ENCODE measurements at regions not wholly inside any gene's neighbourhood (a gene's known extent, or its start where the extent isn't known, plus 50 kb on each side); places are given as distances from the start of the nearest gene placed in this dataset.
"Not testable (repeated sequence)": the region's sequence is repeated elsewhere in the genome, so short reads cannot be mapped to it uniquely, and the experiment has no call there.

GRCh38 chrX:137926090-137926489 is 360.2 kb downstream of the ZIC3 start:
- peaks cover 10% of the 10 kb centered on the region for H3K4me1 ChIP-seq (ENCODE audit: insufficient read depth, low read length)

DNA sequence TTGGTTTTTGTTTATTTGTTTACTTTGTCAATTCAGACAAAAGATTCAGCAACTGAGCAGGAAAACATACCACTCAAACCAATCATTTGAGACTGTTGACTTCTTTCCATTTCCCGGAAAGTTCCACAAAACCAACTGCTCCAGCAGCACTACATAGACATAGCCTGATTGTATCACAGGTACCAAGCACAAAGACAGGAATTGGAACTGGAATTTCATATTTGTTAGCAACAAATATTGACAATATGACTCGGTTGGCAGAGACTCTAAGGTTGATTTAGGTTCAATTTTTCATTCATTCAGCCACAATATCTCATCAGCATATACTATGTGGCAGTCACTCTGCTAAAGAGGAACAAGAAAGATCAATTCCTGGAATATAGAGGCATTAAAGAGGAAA is 364.0 kb downstream of the ZIC3 start:
- H3K36me3 ChIP-seq (ENCODE audit: insufficient read depth, low read length): no peaks in the 10 kb centered on the region
- peaks cover 10% of the 10 kb centered on the region for H3K4me1 ChIP-seq (ENCODE audit: insufficient read depth, low read length)
- H3K9ac ChIP-seq (ENCODE audit: low read depth, low read length): no peak overlapping the region
- peaks cover 8% of the 10 kb centered on the region; the same call in 1 of the 2 replicates for H3K9me3 ChIP-seq (ENCODE audit: control insufficient read depth, insufficient read depth, low read length)

More at GRCh38 chrX:137926090-137926489, 360.2 kb downstream of the ZIC3 start:
- no peaks in the 10 kb centered on the region for H3K9me3 ChIP-seq (ENCODE audit: control insufficient read depth, insufficient read depth, low read length)
- no peak overlapping the region for H3K9ac ChIP-seq (ENCODE audit: low read depth, low read length)
- H3K36me3 ChIP-seq (ENCODE audit: insufficient read depth, low read length): no peaks in the 10 kb centered on the region

DNA sequence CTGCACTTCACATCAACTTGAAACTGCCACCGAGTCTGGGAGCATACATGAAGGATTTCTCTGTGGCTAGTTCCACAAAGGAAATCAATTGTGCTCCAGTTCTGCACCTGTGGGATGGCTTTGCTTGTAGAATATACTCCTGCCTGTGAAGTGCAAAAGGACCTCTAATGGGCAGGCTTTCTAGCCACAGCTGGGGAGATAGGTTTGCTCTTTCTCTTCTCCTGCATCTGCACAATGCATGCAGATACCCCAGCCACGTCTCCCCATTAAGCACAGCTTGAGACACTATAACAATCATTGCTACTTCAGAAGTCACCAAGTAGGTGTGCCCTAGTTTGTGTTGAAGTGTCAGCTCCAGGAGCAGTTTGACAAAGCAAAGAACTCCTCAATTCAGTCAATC is 364.6 kb downstream of the ZIC3 start:
- Histone ChIP-seq H3K36me3 (ENCODE audit: insufficient read depth, low read length) (no peaks in the 10 kb centered on the region), H3K4me1 (ENCODE audit: insufficient read depth, low read length) (peaks cover 5% of the 10 kb centered on the region), H3K9ac (ENCODE audit: low read depth, low read length) (no peak overlapping the region), H3K9me3 (ENCODE audit: control insufficient read depth, insufficient read depth, low read length) (peaks cover 8% of the 10 kb centered on the region; the same call in 1 of the 2 replicates)

DNA sequence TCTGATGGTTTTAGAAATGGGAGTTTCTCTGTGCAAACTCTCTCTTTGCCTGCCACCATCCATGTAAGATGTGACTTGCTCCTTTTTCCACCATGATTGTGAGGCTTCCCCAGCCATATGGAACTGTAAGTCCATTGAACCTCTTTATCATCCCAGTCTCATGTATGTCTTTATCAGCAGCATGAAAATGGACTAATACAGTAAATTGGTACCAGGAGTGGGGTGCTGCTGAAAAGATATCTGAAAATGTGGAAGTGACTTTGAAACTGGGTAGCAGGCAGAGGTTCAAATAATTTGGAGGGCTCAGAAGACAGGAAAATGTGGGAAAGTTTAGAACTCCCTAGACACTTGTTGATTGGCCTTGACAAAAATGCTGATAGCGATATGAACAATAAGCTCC is 368.3 kb downstream of the ZIC3 start:
- H3K36me3 ChIP-seq (ENCODE audit: insufficient read depth, low read length); H3K4me1 ChIP-seq (ENCODE audit: insufficient read depth, low read length); H3K9ac ChIP-seq (ENCODE audit: low read depth, low read length): not testable (repeated sequence)
- H3K9me3 ChIP-seq (ENCODE audit: control insufficient read depth, insufficient read depth, low read length): peaks cover 11% of the 10 kb centered on the region; the same call in 1 of the 2 replicates

GRCh38 chrX:137934887-137935286 is 369.0 kb downstream of the ZIC3 start:
- H3K36me3 ChIP-seq (ENCODE audit: insufficient read depth, low read length); H3K4me1 ChIP-seq (ENCODE audit: insufficient read depth, low read length): not testable (repeated sequence)
- H3K9me3 ChIP-seq (ENCODE audit: control insufficient read depth, insufficient read depth, low read length): peaks cover 11% of the 10 kb centered on the region; the same call in 1 of the 2 replicates

GRCh38 chrX:137945470-137945869 is 379.5 kb downstream of the ZIC3 start:
- no peaks in the 10 kb centered on the region for H3K36me3 ChIP-seq (ENCODE audit: insufficient read depth, low read length)
- H3K9ac ChIP-seq (ENCODE audit: low read depth, low read length): no peak overlapping the region

More at GRCh38 chrX:137934887-137935286, 369.0 kb downstream of the ZIC3 start:
- H3K9ac ChIP-seq (ENCODE audit: low read depth, low read length): not testable (repeated sequence)

DNA sequence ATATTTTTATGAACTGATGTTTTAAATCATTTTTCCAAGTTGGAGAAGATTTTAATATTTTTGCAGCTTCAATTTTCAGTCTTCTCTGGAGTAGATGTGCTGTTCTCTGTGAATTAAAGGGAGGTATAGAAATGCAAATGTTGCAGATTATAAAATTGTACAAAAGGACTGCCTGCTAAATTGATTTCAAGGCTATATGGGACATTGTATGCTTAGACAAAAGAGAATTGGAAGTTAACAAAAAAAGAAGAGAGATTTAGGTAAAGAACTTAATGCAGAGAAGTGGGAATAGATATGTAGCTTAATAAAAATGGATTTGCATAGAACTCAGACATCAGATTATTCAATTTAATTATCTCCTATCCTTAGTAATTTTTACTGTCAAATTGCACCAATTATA is 403.3 kb downstream of the ZIC3 start:
- Histone ChIP-seq H3K4me1 (ENCODE audit: insufficient read depth, low read length) (no peaks in the 10 kb centered on the region), H3K36me3 (ENCODE audit: insufficient read depth, low read length) (no peaks in the 10 kb centered on the region), H3K9me3 (ENCODE audit: control insufficient read depth, insufficient read depth, low read length) (no peaks in the 10 kb centered on the region), H3K9ac (ENCODE audit: low read depth, low read length) (no peak overlapping the region)

More at GRCh38 chrX:137945470-137945869, 379.5 kb downstream of the ZIC3 start:
- Histone ChIP-seq H3K9me3 (ENCODE audit: control insufficient read depth, insufficient read depth, low read length) (peaks cover 8% of the 10 kb centered on the region; the same call in 1 of the 2 replicates), H3K4me1 (ENCODE audit: insufficient read depth, low read length) (no peaks in the 10 kb centered on the region)

DNA sequence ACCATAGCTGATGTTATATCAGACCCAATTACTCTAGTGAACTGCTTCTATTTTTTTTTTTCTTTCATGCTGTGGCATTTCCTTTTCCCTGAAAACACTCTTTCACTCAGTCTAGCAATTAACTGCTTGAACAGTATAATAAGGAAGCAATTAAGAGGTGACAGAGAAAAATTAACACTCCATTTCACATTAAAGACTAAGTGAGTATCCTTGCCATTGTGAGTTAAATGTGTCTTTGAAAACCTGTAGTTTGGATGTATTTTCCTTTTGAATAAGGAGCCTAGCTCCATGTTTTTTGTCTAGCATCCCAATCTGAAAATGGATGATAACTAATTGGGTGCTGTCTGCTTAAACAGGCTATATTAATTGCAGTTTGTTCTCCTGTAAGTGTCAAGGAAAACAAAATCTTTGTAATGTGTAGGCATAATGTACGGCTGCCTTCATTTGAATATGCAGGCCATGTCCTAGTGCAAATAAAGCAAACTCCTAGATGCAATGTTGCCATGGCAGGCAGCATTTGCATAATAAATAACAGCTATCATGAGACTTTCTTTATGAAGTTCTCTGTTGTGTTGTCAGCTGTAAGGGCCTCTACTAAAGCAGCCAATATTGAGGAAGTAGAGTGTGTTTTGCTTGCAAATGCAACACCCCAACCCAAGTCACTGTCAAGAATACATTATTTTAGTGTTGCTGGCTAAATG is 416.7 kb downstream of the ZIC3 start:
- Histone ChIP-seq H3K9ac (ENCODE audit: low read depth, low read length) (no peak overlapping the region), H3K36me3 (ENCODE audit: insufficient read depth, low read length) (no peaks in the 10 kb centered on the region), H3K9me3 (ENCODE audit: control insufficient read depth, insufficient read depth, low read length) (no peaks in the 10 kb centered on the region), H3K4me1 (ENCODE audit: insufficient read depth, low read length) (peaks cover 23% of the 10 kb centered on the region)

DNA sequence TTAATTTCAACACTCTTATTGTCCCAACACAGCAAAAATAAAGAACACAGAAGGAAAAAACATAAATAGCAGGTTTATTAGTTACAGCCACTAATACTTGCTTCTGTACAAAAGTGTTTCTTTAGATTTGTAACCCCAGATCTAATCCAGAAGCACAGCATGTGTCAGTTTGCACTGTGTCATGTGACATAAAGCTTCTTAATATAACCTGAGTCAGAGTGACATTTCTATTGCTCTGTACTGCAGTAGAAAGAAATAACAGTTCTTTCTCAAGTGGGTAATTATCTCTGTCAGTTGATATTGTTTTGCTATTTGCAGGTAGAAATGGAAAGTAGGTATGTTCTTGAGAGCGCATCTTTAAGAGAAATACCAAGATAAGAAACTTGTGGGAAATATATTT is 422.5 kb downstream of the ZIC3 start:
- no peak overlapping the region for H3K9ac ChIP-seq (ENCODE audit: low read depth, low read length)
- peaks cover 19% of the 10 kb centered on the region for H3K4me1 ChIP-seq (ENCODE audit: insufficient read depth, low read length)
- H3K9me3 ChIP-seq (ENCODE audit: control insufficient read depth, insufficient read depth, low read length): no peaks in the 10 kb centered on the region
- H3K36me3 ChIP-seq (ENCODE audit: insufficient read depth, low read length): no peaks in the 10 kb centered on the region

- H3K9me3 ChIP-seq (ENCODE audit: control insufficient read depth, insufficient read depth, low read length): no peaks in the 10 kb centered on the region
- H3K9ac ChIP-seq (ENCODE audit: low read depth, low read length): no peak overlapping the region
- peaks cover 32% of the 10 kb centered on the region for H3K4me1 ChIP-seq (ENCODE audit: insufficient read depth, low read length)
- no peaks in the 10 kb centered on the region for H3K36me3 ChIP-seq (ENCODE audit: insufficient read depth, low read length)
Observed at GRCh38 chrX:137998619-137999018, 432.7 kb downstream of the ZIC3 start.

- Histone ChIP-seq H3K9ac (ENCODE audit: low read depth, low read length) (no peak overlapping the region), H3K4me1 (ENCODE audit: insufficient read depth, low read length) (peaks cover 32% of the 10 kb centered on the region), H3K36me3 (ENCODE audit: insufficient read depth, low read length) (no peaks in the 10 kb centered on the region), H3K9me3 (ENCODE audit: control insufficient read depth, insufficient read depth, low read length) (no peaks in the 10 kb centered on the region)
Observed at GRCh38 chrX:137999071-137999470, 433.1 kb downstream of the ZIC3 start.

DNA sequence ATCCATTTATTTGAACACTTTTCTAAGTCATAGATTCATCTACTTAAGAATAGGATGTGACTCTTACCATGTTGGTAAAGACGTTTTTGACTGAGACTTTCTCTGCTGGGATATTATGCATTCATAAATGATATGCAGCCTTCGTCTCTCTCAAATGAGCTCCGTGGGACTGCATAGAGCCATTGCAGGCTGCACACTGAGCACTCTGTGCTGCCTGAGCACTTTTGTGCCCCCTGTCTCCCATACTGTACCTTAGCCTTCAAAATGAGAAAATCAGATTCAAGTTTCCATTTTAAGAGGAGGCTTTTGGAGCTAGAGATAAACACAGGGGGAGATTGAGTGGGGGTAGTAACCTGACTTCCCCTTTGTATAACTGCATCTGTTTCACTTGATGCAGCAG is 433.6 kb downstream of the ZIC3 start:
- Histone ChIP-seq H3K9me3 (ENCODE audit: control insufficient read depth, insufficient read depth, low read length) (no peaks in the 10 kb centered on the region), H3K9ac (ENCODE audit: low read depth, low read length) (no peak overlapping the region), H3K36me3 (ENCODE audit: insufficient read depth, low read length) (no peaks in the 10 kb centered on the region), H3K4me1 (ENCODE audit: insufficient read depth, low read length) (peaks cover 32% of the 10 kb centered on the region)

DNA sequence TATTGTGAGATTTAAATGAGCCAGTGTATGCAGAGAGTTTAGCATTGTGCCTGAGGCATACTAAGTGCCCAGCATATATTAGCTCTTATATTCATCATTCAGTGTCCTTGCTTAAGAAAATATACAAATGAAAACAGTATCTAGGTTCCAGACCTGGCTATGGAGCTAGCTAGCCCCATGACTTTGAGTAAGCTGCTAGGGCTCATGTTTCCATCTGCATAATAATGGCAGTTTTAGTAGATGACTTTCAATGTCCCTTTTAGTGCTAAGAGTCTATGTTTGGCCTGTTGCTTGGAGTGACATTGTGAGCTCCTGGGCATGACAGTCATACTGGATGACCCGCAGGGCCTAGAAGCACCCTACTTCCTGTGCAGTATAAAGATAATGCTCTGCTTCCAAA is 435.3 kb downstream of the ZIC3 start:
- no peak overlapping the region for H3K9ac ChIP-seq (ENCODE audit: low read depth, low read length)
- H3K4me1 ChIP-seq (ENCODE audit: insufficient read depth, low read length): peaks cover 32% of the 10 kb centered on the region
- no peaks in the 10 kb centered on the region for H3K36me3 ChIP-seq (ENCODE audit: insufficient read depth, low read length)
- H3K9me3 ChIP-seq (ENCODE audit: control insufficient read depth, insufficient read depth, low read length): no peaks in the 10 kb centered on the region

DNA sequence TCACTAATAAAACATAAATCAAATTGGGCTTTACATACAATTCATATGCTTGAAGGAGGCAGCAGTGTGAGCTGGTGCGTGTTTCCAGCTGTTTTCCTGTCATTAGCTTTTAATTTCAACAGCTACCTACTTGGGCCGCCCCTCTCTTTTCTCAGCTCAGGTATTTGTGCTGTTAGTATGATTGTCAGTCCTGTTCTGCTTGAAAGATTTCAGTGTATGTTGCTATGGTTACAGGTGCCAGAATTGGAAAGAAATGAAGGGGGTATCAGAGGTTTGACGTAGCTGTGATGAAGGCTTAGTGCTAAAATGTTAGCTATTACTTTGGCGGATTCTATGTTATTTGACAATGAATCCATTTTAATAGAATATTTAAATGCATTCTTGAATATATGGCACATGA is 440.3 kb downstream of the ZIC3 start:
- Histone ChIP-seq H3K9ac (ENCODE audit: low read depth, low read length) (no peak overlapping the region), H3K36me3 (ENCODE audit: insufficient read depth, low read length) (no peaks in the 10 kb centered on the region), H3K4me1 (ENCODE audit: insufficient read depth, low read length) (peaks cover 6% of the 10 kb centered on the region)

DNA sequence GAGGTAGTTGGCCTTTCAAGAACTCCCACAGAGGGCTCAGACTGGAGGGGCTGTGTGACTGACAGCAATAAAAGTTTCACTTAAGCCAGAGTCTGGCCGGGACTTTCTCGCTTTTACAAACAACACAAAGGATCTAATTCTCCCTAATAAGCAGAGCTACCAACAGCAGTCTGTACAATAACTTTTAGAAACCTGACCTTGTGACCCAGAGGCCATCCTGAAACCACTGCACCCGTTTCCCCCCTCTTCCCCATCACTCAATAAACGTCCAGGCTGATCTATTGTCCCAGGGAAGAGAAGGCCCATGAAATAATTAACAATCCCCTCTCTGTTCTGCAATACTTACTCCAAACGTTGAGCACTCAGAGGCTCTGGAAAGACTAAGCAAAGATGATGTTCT is 442.4 kb downstream of the ZIC3 start:
- Histone ChIP-seq H3K36me3 (ENCODE audit: insufficient read depth, low read length) (no peaks in the 10 kb centered on the region), H3K4me1 (ENCODE audit: insufficient read depth, low read length) (no peaks in the 10 kb centered on the region), H3K9me3 (ENCODE audit: control insufficient read depth, insufficient read depth, low read length) (no peaks in the 10 kb centered on the region), H3K9ac (ENCODE audit: low read depth, low read length) (no peak overlapping the region)

More for the DNA sequence above, 440.3 kb downstream of the ZIC3 start:
- H3K9me3 ChIP-seq (ENCODE audit: control insufficient read depth, insufficient read depth, low read length): no peaks in the 10 kb centered on the region

Measured in ES-I3 (cell line).